GM23248 (cell line): ENCODE measurements at regions not wholly inside any gene's neighbourhood (a gene's known extent, or its start where the extent isn't known, plus 50 kb on each side); places are given as distances from the start of the nearest gene placed in this dataset.

Experiments
- DNase-seq: peaks from one replicate; pipeline ENCODE4 v3.0.0-alpha.2; 2015
- H2AFZ ChIP-seq: fragments of 200-600 bp; sonication (generic); 2 replicates; pipeline ENCODE4 v1.6.1; 2016; ENCODE audit warnings: antibody characterized with exemption
- H3F3A ChIP-seq: fragments of 200-600 bp; sonication (generic); 2 replicates; pipeline ENCODE4 v1.6.1; 2016; ENCODE audit warnings: mild to moderate bottlenecking, antibody characterized with exemption, mixed run types; ENCODE audit not compliant: insufficient read depth
- H3K27ac ChIP-seq: fragments of 200-600 bp; sonication (generic); 2 replicates; pipeline ENCODE4 v1.5.1; 2016; ENCODE audit warnings: mild to moderate bottlenecking
- H3K27me3 ChIP-seq: fragments of 200-600 bp; sonication (generic); replicated peaks from 2 replicates; pipeline ENCODE4 v1.6.1; 2016; ENCODE audit warnings: mild to moderate bottlenecking; ENCODE audit not compliant: insufficient read depth
- H3K36me3 ChIP-seq: fragments of 200-600 bp; sonication (generic); 2 replicates; pipeline ENCODE4 v1.6.1; 2016; ENCODE audit warnings: low read depth, mild to moderate bottlenecking
- H3K4me1 ChIP-seq: fragments of 200-600 bp; sonication (generic); 2 replicates; pipeline ENCODE4 v1.6.1; 2016; ENCODE audit warnings: mild to moderate bottlenecking; ENCODE audit not compliant: insufficient read depth
- H3K4me2 ChIP-seq: fragments of 200-600 bp; sonication (generic); one replicate; pipeline ENCODE4 v1.6.1; 2016; ENCODE audit warnings: mild to moderate bottlenecking; ENCODE audit not compliant: unreplicated experiment
- H3K4me3 ChIP-seq: fragments of 200-600 bp; sonication (generic); 2 replicates; pipeline ENCODE4 v1.5.1; 2016; ENCODE audit warnings: mild to moderate bottlenecking
- H3K79me2 ChIP-seq: fragments of 200-600 bp; sonication (generic); 2 replicates; pipeline ENCODE4 v1.6.1; 2016; ENCODE audit warnings: mild to moderate bottlenecking; ENCODE audit not compliant: insufficient read depth
- H3K9ac ChIP-seq: fragments of 200-600 bp; sonication (generic); 2 replicates; pipeline ENCODE4 v1.6.1; 2016; ENCODE audit warnings: mild to moderate bottlenecking
- H3K9me2 ChIP-seq: fragments of 200-600 bp; sonication (generic); 2 replicates; pipeline ENCODE4 v1.6.1; 2016; ENCODE audit warnings: mixed run types, mild to moderate bottlenecking, moderate library complexity; ENCODE audit not compliant: insufficient read depth
- H3K9me3 ChIP-seq: fragments of 200-600 bp; sonication (generic); one replicate; pipeline ENCODE4 v1.6.1; 2017; ENCODE audit warnings: low read depth
- H4K20me1 ChIP-seq: fragments of 200-600 bp; sonication (generic); 2 replicates; pipeline ENCODE4 v1.6.0; 2016; ENCODE audit not compliant: insufficient read depth
- EZH2 ChIP-seq: fragments of 200-600 bp; sonication (generic); IDR thresholded peaks from 2 replicates; pipeline ENCODE4 v1.6.1; 2018; ENCODE audit warnings: antibody characterized with exemption, mild to moderate bottlenecking; ENCODE audit not compliant: insufficient read depth, poor library complexity, severe bottlenecking
- EZH2phosphoT487 ChIP-seq: fragments of 200-600 bp; sonication (generic); IDR thresholded peaks from 2 replicates; pipeline ENCODE4 v1.6.1; 2018; ENCODE audit warnings: antibody characterized with exemption, moderate library complexity, mild to moderate bottlenecking, low read depth; ENCODE audit not compliant: insufficient read depth
- WGBS, 2 experiments: methylation state at CpG; one replicate each; pipeline ENCODE4 v1.1.6; 2015 to 2017; ENCODE audit warnings: low lambda C conversion rate in 2 of 2, low coverage in 1 of 2; ENCODE audit errors: missing lambda C conversion rate in 2 of 2; 5-methylcytosine and 5-hydroxymethylcytosine counted together
- in situ Hi-C: fragments of 300-500 bp; cut with MboI; formaldehyde crosslinking; loops from 2 replicates; pipeline ENCODE4 v1.15.0; 2020

GRCh38 chr18:39692367-39693015, 2126.9 kb upstream of the CELF4 start:
- no peak overlapping the region for H3K4me2 ChIP-seq
- 98 to 100% methylated on average over 2 of the region's 2 CpGs for WGBS, 2 experiments

GRCh38 chr18:39685303-39685902, 2119.8 kb upstream of the CELF4 start:
- Histone ChIP-seq H3K27ac (no peak overlapping the region), H3K9me3 (no peaks in the 10 kb centered on the region), H3K9me2 (no peaks in the 10 kb centered on the region), H4K20me1 (no peaks in the 10 kb centered on the region), H3K36me3 (no peaks in the 10 kb centered on the region), H3F3A (no peaks in the 10 kb centered on the region), H3K4me2 (no peak overlapping the region), H2AFZ (no peak overlapping the region), H3K27me3 (no peaks in the 10 kb centered on the region), H3K9ac (no peak overlapping the region), H3K4me1 (no peaks in the 10 kb centered on the region), H3K4me3 (no peak overlapping the region), H3K79me2 (no peaks in the 10 kb centered on the region)
- in situ Hi-C loops = no loop called here
- DNase-seq = no peak
- TF ChIP-seq EZH2 (no peak), EZH2phosphoT487 (no peak)
- WGBS, 2 experiments = 66 to 73% methylated on average over 4 of the region's 4 CpGs

More at GRCh38 chr18:39692367-39693015, 2126.9 kb upstream of the CELF4 start:
- in situ Hi-C loops = no loop called here
- Histone ChIP-seq H4K20me1 (no peaks in the 10 kb centered on the region), H3K9me2 (no peaks in the 10 kb centered on the region), H3F3A (no peaks in the 10 kb centered on the region), H2AFZ (no peak overlapping the region), H3K4me1 (no peaks in the 10 kb centered on the region), H3K9ac (no peak overlapping the region), H3K27me3 (no peaks in the 10 kb centered on the region), H3K79me2 (no peaks in the 10 kb centered on the region), H3K4me3 (no peak overlapping the region), H3K36me3 (no peaks in the 10 kb centered on the region), H3K9me3 (no peaks in the 10 kb centered on the region), H3K27ac (no peak overlapping the region)
- TF ChIP-seq EZH2 (no peak), EZH2phosphoT487 (no peak)
- no peak for DNase-seq

- H3K27ac ChIP-seq = no peak overlapping the region
- H3K79me2 ChIP-seq = no peaks in the 10 kb centered on the region
- H3K4me3 ChIP-seq = no peak overlapping the region
- no peaks in the 10 kb centered on the region for H3K36me3 ChIP-seq
- no peaks in the 10 kb centered on the region for H3F3A ChIP-seq
- no peaks in the 10 kb centered on the region for H3K9me2 ChIP-seq
- H3K4me1 ChIP-seq = no peaks in the 10 kb centered on the region
- 88 to 91% methylated on average over 4 of the region's 4 CpGs for WGBS, 2 experiments
- TF ChIP-seq EZH2 = no peak
- H2AFZ ChIP-seq = no peak overlapping the region
- no peak overlapping the region for H3K4me2 ChIP-seq
- no peaks in the 10 kb centered on the region for H3K9me3 ChIP-seq
- DNase-seq = no peak
- H4K20me1 ChIP-seq = no peaks in the 10 kb centered on the region
- H3K9ac ChIP-seq = no peak overlapping the region
- no peaks in the 10 kb centered on the region for H3K27me3 ChIP-seq
- in situ Hi-C loops = no loop called here
Measured at GRCh38 chr18:39681061-39681460, 2115.5 kb upstream of the CELF4 start.

- no peak overlapping the region for H2AFZ ChIP-seq
- H3K4me3 ChIP-seq = no peak overlapping the region
Measured at GRCh38 chr18:39675906-39676305, 2110.3 kb upstream of the CELF4 start.

More at GRCh38 chr18:39675906-39676305, 2110.3 kb upstream of the CELF4 start:
- WGBS, 2 experiments = 90 to 92% methylated on average over 5 of the region's 5 CpGs
- H3K9me3 ChIP-seq = no peaks in the 10 kb centered on the region
- H3K4me2 ChIP-seq = no peak overlapping the region
- no peaks in the 10 kb centered on the region for H3K27me3 ChIP-seq
- TF ChIP-seq EZH2phosphoT487 (no peak), EZH2 (no peak)
- no peak overlapping the region for H3K9ac ChIP-seq
- H3K79me2 ChIP-seq = no peaks in the 10 kb centered on the region
- H3K36me3 ChIP-seq = no peaks in the 10 kb centered on the region
- no peak for DNase-seq
- H3K4me1 ChIP-seq = no peaks in the 10 kb centered on the region
- no peaks in the 10 kb centered on the region for H3F3A ChIP-seq
- no peak overlapping the region for H3K27ac ChIP-seq
- in situ Hi-C loops = no loop called here
- H3K9me2 ChIP-seq = no peaks in the 10 kb centered on the region
- no peaks in the 10 kb centered on the region for H4K20me1 ChIP-seq
